ENCODE measurements at regions not wholly inside any gene's neighbourhood (a gene's known extent, or its start where the extent isn't known, plus 50 kb on each side); places are given as distances from the start of the nearest gene placed in this dataset.
"Not testable (repeated sequence)": the region's sequence is repeated elsewhere in the genome, so short reads cannot be mapped to it uniquely, and the experiment has no call there.

GRCh38 chr12:105506678-105507310, 176.3 kb downstream of the C12orf75 start:
- ATAC-seq (ENCODE audit: low FRiP score in 2 of 2) = no peak
- Histone ChIP-seq H3K4me3 (no peak overlapping the region), H3K27ac (no peak overlapping the region), H3K27me3 (no peaks in the 10 kb centered on the region), H3K4me1 (no peaks in the 10 kb centered on the region), H3K36me3 (no peaks in the 10 kb centered on the region), H3K9me3 (no peaks in the 10 kb centered on the region)
- 58 to 83% methylated on average over 1 of the region's 1 CpG for WGBS, 2 donors
- DNase-seq = no peak
- TF ChIP-seq CTCF (IDR thresholded peaks at IDR 0.05) = no peak
- no peak for TF ChIP-seq POLR2A (IDR thresholded peaks at IDR 0.05)

GRCh38 chr12:105507311-105508038, 177.0 kb downstream of the C12orf75 start:
- ATAC-seq (ENCODE audit: low FRiP score in 2 of 2) (no peak), DNase-seq (no peak)
- no peak for TF ChIP-seq POLR2AphosphoS5 (IDR thresholded peaks at IDR 0.05)
- TF ChIP-seq EP300 (IDR thresholded peaks at IDR 0.05) = no peak
- no peak for TF ChIP-seq CTCF (IDR thresholded peaks at IDR 0.05)
- no peak for TF ChIP-seq POLR2A (IDR thresholded peaks at IDR 0.05)
- Histone ChIP-seq H3K36me3 (no peaks in the 10 kb centered on the region), H3K9me3 (no peaks in the 10 kb centered on the region), H3K4me1 (no peaks in the 10 kb centered on the region), H3K4me3 (no peak overlapping the region), H3K27me3 (no peaks in the 10 kb centered on the region), H3K27ac (no peak overlapping the region)
- WGBS, 2 donors = 90 to 94% methylated on average over 10 of the region's 10 CpGs

- TF ChIP-seq CTCF (IDR thresholded peaks at IDR 0.05) = no peak
- TF ChIP-seq EP300 (IDR thresholded peaks at IDR 0.05) = no peak
- no peak for TF ChIP-seq POLR2A (IDR thresholded peaks at IDR 0.05)
- no peak for TF ChIP-seq POLR2AphosphoS5 (IDR thresholded peaks at IDR 0.05)
- no peak for DNase-seq
- no peaks in the 10 kb centered on the region for H3K27me3 ChIP-seq
- no peaks in the 10 kb centered on the region for H3K36me3 ChIP-seq
- 86 to 90% methylated on average over 3 of the region's 3 CpGs for WGBS, 2 donors
- H3K27ac ChIP-seq = no peak overlapping the region
- H3K4me1 ChIP-seq = no peaks in the 10 kb centered on the region
- ATAC-seq (ENCODE audit: low FRiP score in 2 of 2) = no peak
- H3K4me3 ChIP-seq = no peak overlapping the region
- no peaks in the 10 kb centered on the region for H3K9me3 ChIP-seq
These were observed 177.6 kb downstream of the C12orf75 start for GRCh38 chr12:105508096-105508495.

GRCh38 chr12:105510526-105510925, 180.0 kb downstream of the C12orf75 start:
- WGBS, 2 donors = 65 to 79% methylated on average over 3 of the region's 3 CpGs
- no peak for DNase-seq
- H3K9me3 ChIP-seq = no peaks in the 10 kb centered on the region
- H3K27ac ChIP-seq = no peak overlapping the region
- no peaks in the 10 kb centered on the region for H3K27me3 ChIP-seq
- no peaks in the 10 kb centered on the region for H3K4me1 ChIP-seq
- no peak for TF ChIP-seq POLR2AphosphoS5 (IDR thresholded peaks at IDR 0.05)
- no peak for TF ChIP-seq CTCF (IDR thresholded peaks at IDR 0.05)
- TF ChIP-seq EP300 (IDR thresholded peaks at IDR 0.05) = no peak
- TF ChIP-seq POLR2A (IDR thresholded peaks at IDR 0.05) = no peak
- no peak for ATAC-seq (ENCODE audit: low FRiP score in 2 of 2)
- no peaks in the 10 kb centered on the region for H3K36me3 ChIP-seq
- no peak overlapping the region for H3K4me3 ChIP-seq

- H3K4me1 ChIP-seq; H3K36me3 ChIP-seq; ATAC-seq (ENCODE audit: low FRiP score in 2 of 2); H3K9me3 ChIP-seq; H3K4me3 ChIP-seq; H3K27me3 ChIP-seq; H3K27ac ChIP-seq; DNase-seq: not testable (repeated sequence)
- WGBS, 2 donors = 75 to 78% methylated on average over 4 of the region's 4 CpGs
These were observed 182.4 kb downstream of the C12orf75 start for GRCh38 chr12:105512861-105513260.

Data from upper lobe of left lung (tissue), 6 donors.